ENCODE measurements at regions not wholly inside any gene's neighbourhood (a gene's known extent, or its start where the extent isn't known, plus 50 kb on each side); places are given as distances from the start of the nearest gene placed in this dataset.

GRCh38 chr2:64313398-64313723 lies 140.6 kb upstream of the LGALSL start:
- no peak for DNase-seq (ENCODE audit: low read depth in 2 of 3, low spot score in 1 of 3)

DNA sequence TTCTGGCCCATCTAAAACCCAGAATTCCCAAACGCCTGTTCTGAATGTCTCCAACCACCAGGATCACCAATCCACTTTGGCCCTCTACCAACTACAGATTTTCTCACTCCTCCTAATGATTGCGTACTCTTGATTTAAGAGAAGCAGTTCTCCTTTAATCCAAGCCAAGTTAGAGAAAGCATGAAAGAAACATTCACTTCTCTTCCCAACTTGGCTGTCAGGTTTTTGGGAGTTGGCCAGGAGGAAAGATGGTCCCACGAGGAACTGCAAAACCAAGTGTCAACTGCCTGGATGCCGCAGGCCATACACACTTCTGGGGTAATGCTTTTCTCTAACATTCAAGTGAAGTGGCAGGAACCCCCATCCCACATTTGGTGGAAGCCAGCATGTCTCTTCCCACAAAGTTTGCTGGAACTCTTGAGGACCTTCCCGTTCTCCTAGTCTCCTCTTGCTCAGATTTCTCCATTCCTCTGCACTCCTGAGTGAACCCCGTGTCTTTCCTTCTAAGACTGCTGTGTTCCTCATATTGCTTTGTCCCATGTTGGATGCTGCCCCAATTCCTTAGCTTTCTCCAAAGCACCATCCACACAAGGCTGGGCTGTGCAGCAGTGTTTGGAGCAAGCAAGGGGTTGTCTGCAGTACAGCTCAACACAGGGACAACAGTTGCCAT lies 138.5 kb upstream of the LGALSL start:
- DNase-seq (ENCODE audit: low read depth in 2 of 3, low spot score in 1 of 3), result no peak

GRCh38 chr2:64317707-64318475 lies 136.1 kb upstream of the LGALSL start:
- no peak for DNase-seq (ENCODE audit: low read depth in 2 of 3, low spot score in 1 of 3)

GRCh38 chr2:64318476-64318748 lies 135.6 kb upstream of the LGALSL start:
- DNase-seq (ENCODE audit: low read depth in 2 of 3, low spot score in 1 of 3), result no peak

GRCh38 chr2:64319896-64320295 lies 134.1 kb upstream of the LGALSL start:
- DNase-seq (ENCODE audit: low read depth in 2 of 3, low spot score in 1 of 3), result no peak

DNA sequence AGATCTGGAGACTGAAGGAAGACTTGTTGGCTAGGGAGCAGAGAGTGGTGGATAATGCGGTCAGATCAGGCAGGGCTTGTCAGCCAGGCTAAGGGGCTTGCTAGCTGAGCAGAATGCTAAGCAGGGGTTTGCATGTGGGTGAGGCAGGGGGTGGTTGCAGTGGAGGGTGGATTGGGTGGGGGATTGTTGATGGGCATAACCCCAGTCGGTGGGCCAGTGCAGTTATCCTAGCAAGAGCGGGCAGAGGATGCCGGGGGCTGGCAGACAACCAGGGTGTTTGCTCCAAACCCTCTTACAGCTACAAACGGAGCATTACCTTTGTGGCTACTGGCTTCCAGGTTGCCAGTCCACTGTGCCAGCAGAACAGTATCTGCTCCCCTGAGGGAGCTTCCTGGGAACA lies 131.5 kb upstream of the LGALSL start:
- no peak for DNase-seq (ENCODE audit: low read depth in 2 of 3, low spot score in 1 of 3)

DNA sequence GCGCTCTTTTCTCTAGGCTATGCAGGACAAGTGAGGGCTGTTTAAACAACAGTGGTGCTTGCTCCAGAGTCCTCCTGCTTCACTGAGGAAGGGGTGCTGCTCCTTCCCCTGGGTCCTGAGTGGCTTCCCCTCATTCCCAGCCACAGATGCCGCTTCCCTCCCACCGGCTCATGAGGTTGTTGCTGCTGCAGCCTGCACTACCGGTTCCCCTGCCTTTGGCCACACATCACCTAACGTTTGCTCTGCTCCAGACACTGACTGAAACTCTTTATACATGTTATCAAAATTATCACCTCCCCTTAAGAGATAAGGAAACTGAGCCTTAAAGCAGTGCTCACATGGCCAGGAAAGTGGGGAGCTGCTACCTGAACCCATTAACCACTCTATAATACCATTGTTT lies 130.8 kb upstream of the LGALSL start:
- no peak for DNase-seq (ENCODE audit: low read depth in 2 of 3, low spot score in 1 of 3)

DNA sequence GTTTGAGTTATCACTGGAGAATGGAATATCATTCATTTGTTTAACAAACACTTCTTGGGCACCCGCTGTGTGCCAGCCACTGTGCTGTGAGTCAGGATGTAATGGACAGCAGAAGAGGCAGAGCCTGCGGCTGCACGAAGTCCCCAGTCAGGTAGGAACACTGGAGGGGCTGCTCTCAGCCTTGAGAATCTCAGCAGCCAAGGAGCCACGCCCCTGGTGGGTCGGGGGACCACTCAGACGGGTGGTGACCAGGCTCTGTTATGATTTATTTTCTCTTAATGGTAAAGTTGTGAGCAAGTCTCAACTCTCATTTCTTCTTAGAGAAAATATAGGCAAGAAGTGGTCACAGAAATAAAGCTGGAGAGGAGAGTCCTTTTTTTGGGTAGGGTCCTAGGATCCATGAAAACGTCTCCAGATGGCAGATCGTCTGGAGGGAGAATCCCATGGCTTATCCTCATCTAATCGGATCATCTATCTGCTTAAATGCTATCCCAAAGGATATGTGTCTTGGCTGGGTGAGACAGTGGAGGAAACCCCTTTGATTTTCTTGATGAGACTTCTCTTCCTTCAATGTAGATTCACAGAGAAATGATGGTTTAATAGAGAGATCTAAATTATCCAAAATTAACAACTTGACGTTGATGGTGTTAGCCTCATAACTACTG lies 129.1 kb upstream of the LGALSL start:
- DNase-seq (ENCODE audit: low read depth in 2 of 3, low spot score in 1 of 3), result no peak

- peak in 1 of 3 donors; percentile 28 for DNase-seq (ENCODE audit: low read depth in 2 of 3, low spot score in 1 of 3)
Observed at GRCh38 chr2:64325477-64325851, 128.5 kb upstream of the LGALSL start.

- DNase-seq (ENCODE audit: low read depth in 2 of 3, low spot score in 1 of 3), result peak in 2 of 3 donors; percentile 54 to 61
Observed at GRCh38 chr2:64325852-64326577, 127.9 kb upstream of the LGALSL start.

DNA sequence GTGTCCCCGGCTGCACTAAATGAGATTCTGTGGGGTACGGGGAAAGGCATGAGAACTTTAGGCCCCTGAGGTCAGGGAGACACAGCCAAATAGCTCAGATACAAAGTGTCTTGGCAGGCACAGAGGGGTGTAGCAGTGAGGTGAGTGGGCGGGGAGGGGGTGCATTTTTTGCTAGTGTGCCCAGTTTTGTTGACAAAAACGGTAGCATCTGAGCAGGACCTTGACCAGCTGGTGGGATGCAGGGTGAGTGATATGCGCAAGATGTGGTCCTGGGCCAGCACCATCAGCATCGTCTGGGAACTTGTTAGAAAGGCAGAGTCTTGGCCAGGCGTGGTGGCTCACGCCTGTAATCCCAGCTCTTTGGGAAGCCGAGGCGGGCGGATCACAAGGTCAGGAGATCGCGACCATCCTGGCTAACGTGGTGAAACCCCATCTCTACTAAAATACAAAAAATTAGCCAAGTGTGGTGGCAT lies 127.3 kb upstream of the LGALSL start:
- DNase-seq (ENCODE audit: low read depth in 2 of 3, low spot score in 1 of 3), result no peak

GRCh38 chr2:64327129-64327509 lies 126.8 kb upstream of the LGALSL start:
- no peak for DNase-seq (ENCODE audit: low read depth in 2 of 3, low spot score in 1 of 3)

- peak; percentile 35 to 45 (median 44) for DNase-seq (ENCODE audit: low read depth in 2 of 3, low spot score in 1 of 3)
Observed at GRCh38 chr2:64327510-64328414, 126.2 kb upstream of the LGALSL start.

GRCh38 chr2:64328415-64328722 lies 125.6 kb upstream of the LGALSL start:
- no peak for DNase-seq (ENCODE audit: low read depth in 2 of 3, low spot score in 1 of 3)

DNA sequence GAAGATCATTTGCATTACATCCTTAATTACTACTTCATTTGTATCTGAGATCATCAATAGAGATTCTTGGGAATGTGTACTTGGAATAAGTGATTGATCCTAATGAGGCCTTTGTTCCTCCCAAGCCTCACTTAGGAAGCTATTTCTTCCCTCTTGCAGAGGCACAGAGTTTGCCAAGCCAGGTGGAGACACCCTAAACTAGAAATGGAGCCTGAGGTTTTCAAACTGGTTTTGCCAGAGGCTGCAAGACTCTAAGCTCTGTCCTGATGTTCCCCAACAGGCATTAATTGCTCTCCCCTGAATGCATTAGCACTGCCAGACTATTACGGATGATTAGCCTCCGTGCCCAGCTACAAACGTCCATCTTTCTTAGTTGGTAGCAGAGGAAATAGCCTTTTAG lies 125.2 kb upstream of the LGALSL start:
- no peak for DNase-seq (ENCODE audit: low read depth in 2 of 3, low spot score in 1 of 3)

DNA sequence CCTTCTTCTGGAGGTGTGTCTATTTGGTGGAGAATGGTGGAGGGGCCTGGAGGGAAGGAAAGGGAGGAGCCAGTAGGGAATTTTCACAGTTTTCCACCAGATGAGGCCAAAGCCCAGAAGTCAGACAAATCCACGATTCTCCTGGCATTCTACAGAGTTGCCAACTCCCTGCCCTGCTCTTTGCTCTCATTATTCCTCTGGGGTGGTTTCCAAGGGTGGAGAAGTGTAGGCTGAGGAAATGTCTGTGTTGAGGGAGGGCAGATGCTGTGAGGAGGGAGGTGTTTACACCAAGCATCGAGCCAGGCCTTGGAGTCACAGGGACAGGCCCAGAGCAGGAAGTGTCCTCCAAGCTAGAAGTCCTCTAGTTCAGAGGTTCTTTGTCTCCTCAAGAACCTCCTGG lies 124.1 kb upstream of the LGALSL start:
- no peak for DNase-seq (ENCODE audit: low read depth in 2 of 3, low spot score in 1 of 3)

- DNase-seq (ENCODE audit: low read depth in 2 of 3, low spot score in 1 of 3), result peak; percentile 58 to 81 (median 69)
Observed at GRCh38 chr2:64330281-64331113, 123.5 kb upstream of the LGALSL start.

- DNase-seq (ENCODE audit: low read depth in 2 of 3, low spot score in 1 of 3), result no peak
Observed at GRCh38 chr2:64331114-64331645, 122.8 kb upstream of the LGALSL start.

DNA sequence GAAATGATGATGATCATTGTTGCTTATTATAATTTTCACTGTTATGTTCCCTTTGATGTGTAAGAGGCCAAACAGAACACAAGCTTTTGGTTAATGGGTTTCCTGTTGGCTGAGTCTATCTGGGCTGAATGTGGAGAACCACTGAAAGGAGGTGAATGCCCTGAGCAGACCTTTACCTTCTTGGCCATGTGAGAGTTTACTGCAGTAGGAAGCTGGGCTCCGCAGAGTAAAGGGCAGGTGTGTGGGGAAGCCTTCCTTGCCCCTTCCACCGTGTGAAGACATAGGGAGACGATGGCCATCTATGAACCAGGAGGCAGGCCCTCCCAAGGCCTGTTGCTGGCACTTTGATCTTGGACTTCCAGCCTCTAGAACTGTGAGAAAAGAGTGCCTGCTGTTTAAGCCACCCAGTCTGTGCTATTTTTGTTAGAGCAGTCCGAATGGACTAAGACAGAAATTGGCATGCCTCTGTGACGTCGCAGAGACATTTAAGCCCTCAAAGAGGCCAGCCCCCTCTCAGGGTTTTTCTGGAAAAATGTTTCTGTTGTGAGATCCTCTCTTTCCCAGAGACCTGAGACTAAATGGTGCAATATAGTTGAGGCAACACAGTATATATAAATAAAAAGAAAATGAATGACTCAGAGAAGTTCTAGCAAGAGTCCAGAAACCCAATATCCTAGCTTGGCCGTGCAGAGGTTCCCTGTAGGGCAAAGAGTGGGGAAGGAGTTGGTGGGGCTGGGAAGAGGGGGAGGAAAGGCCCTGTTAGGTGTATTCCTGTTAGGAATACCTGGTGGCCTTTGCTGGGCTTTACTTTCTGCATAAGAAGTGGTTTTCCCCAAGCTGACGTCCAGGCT lies 121.9 kb upstream of the LGALSL start:
- no peak for DNase-seq (ENCODE audit: low read depth in 2 of 3, low spot score in 1 of 3)
